Heart left ventricle (tissue), 16 donors: ENCODE measurements at regions not wholly inside any gene's neighbourhood (a gene's known extent, or its start where the extent isn't known, plus 50 kb on each side); places are given as distances from the start of the nearest gene placed in this dataset.

Experiments used
- ATAC-seq, 4 donors: fragments of 200-7000 bp; cut with Tn5 transposase; one replicate each; pipeline ENCODE4 v1.9.1; 2020 to 2022; ENCODE audit warnings: moderate library complexity in 4 of 4, mild to moderate bottlenecking in 3 of 4, moderate number of reproducible peaks in 1 of 4
- DNase-seq, 5 donors: peaks; one replicate each; pipeline ENCODE4 v3.0.0-alpha.2; 2020
- H3K27ac ChIP-seq, 12 donors: fragments of 200-600 bp; sonication (generic) in 4 of 12; one replicate each; pipeline versions ENCODE4 v1.5.0 to v1.8.0; 2016 to 2022; ENCODE audit warnings: mild to moderate bottlenecking in 2 of 12
- H3K27me3 ChIP-seq, 9 donors: fragments of 200-600 bp; sonication (generic) in 2 of 9; one replicate each; pipeline versions ENCODE4 v1.5.1 to v1.8.0; 2016 to 2022; ENCODE audit warnings: mild to moderate bottlenecking in 3 of 9
- H3K36me3 ChIP-seq, 9 donors: fragments of 200-600 bp; sonication (generic) in 2 of 9; one replicate each; pipeline versions ENCODE4 v1.5.0 to v1.8.0; 2018 to 2022; ENCODE audit warnings: mild to moderate bottlenecking in 2 of 9
- H3K4me1 ChIP-seq, 12 donors: fragments of 200-600 bp; sonication (generic) in 4 of 12; one replicate each; pipeline versions ENCODE4 v1.5.0 to v1.8.0; 2016 to 2022; ENCODE audit warnings: mild to moderate bottlenecking in 3 of 12
- H3K4me3 ChIP-seq, 12 donors: fragments of 200-600 bp; sonication (generic) in 4 of 12; one replicate each; pipeline versions ENCODE4 v1.5.0 to v1.8.0; 2017 to 2022; ENCODE audit warnings: mild to moderate bottlenecking in 9 of 12, moderate library complexity in 4 of 12
- H3K9me3 ChIP-seq, 12 donors: fragments of 200-600 bp; sonication (generic) in 4 of 12; one replicate each; pipeline versions ENCODE4 v1.5.0 to v1.8.0; 2016 to 2022; ENCODE audit warnings: mild to moderate bottlenecking in 1 of 12
- CTCF ChIP-seq, 12 donors: fragments of 200-600 bp; sonication (generic) in 4 of 12; IDR thresholded peaks; one replicate each; pipeline versions ENCODE4 v1.5.0 to v1.8.0; 2018 to 2022; ENCODE audit warnings: antibody characterized with exemption in 12 of 12, mild to moderate bottlenecking in 5 of 12
- POLR2A ChIP-seq, 2 donors: fragments of 450-650 bp; IDR thresholded peaks; one replicate each; pipeline ENCODE4 v1.6.1; 2017; ENCODE audit warnings: antibody characterized with exemption in 2 of 2, mild to moderate bottlenecking in 2 of 2, moderate library complexity in 2 of 2
- WGBS, 4 donors: extraction: QIAGEN DNeasy Blood & Tissue Kit in 2 of 4; methylation state at CpG; one replicate each; pipeline versions ENCODE4 v1.1.5 to v1.1.7; 2013 to 2018; 5-methylcytosine and 5-hydroxymethylcytosine counted together
- intact Hi-C, 10 donors: fragments of 100-400 bp; cut with DNase I; formaldehyde crosslinking; loops; one replicate each; pipeline versions ENCODE4 v1.11.1 to v1.14.2; 2022
- donor health status: ischemic (EF 13 %, LVEDD 7.1; RV severe dilation, severe dysfunction).
- donor health status: healthy with polysubstance abuse.
- donor health status: DM: no; HTN: yes; CAD: no.
- donor health status: DM: no; HTN: no; CAD: no.
- donor health status: ischemic (EF 25% LVEDD 6.9; RV normal size, moderate dysfunction).
- donor health status: ischemic (EF 25% LVEDD 5.7; RV mildly dilated, moderate dysfunction).
- donor health status: healthy.
- donor health status: DM: yes; HTN: yes; CAD: no.
- donor health status: ischemic (EF 35%, LVEDD 5.7; RV mildly dilated, moderate dysfunction).
- donor health status: nonischemic (EF 11% LVEDD 7.7; RV severe dilation, severe dysfunction).
- donor health status: DM: yes; HTN: yes; CAD: no.
- donor health status: PGD.
- donor health status: ischemic (EF 29% LVEDD 5.4; RV normal size, mild dysfunction).
- donor health status: nonischemic (EF 23%, LVEDD 6.1; RV moderate dilation, normal function).

- intact Hi-C loops: no loop called here
- no peaks in the 10 kb centered on the region for H3K27me3 ChIP-seq
- TF ChIP-seq CTCF (IDR thresholded peaks at IDR 0.05) (no peak), POLR2A (IDR thresholded peaks at IDR 0.05) (no peak)
- H3K27ac ChIP-seq: no peak overlapping the region
- H3K4me3 ChIP-seq: no peak overlapping the region
- H3K9me3 ChIP-seq: peaks cover 0 to 22% (median 0%) of the 10 kb centered on the region in 12 donors
- no peak for ATAC-seq
- no peaks in the 10 kb centered on the region for H3K36me3 ChIP-seq
- H3K4me1 ChIP-seq: no peaks in the 10 kb centered on the region
- no peak for DNase-seq
These were observed 498.7 kb downstream of the TENT5A start for GRCh38 chr6:81253821-81254220.

GRCh38 chr6:81252231-81252630 lies 500.2 kb downstream of the TENT5A start:
- Histone ChIP-seq H3K9me3 (peaks cover 0 to 19% (median 0%) of the 10 kb centered on the region in 12 donors), H3K4me1 (no peaks in the 10 kb centered on the region), H3K27me3 (no peaks in the 10 kb centered on the region), H3K4me3 (no peak overlapping the region), H3K36me3 (no peaks in the 10 kb centered on the region), H3K27ac (no peak overlapping the region)
- no peak for TF ChIP-seq POLR2A (IDR thresholded peaks at IDR 0.05)
- WGBS, 4 donors: 81 to 87% (median 84%) methylated on average over 4 of the region's 4 CpGs
- DNase-seq (no peak), ATAC-seq (no peak)
- intact Hi-C loops: no loop called here

- Histone ChIP-seq H3K27ac (no peak overlapping the region), H3K9me3 (peaks cover 0 to 20% (median 4%) of the 10 kb centered on the region in 12 donors), H3K36me3 (no peaks in the 10 kb centered on the region), H3K27me3 (no peaks in the 10 kb centered on the region), H3K4me1 (no peaks in the 10 kb centered on the region), H3K4me3 (no peak overlapping the region)
- WGBS, 4 donors: 71 to 80% (median 78%) methylated on average over 2 of the region's 2 CpGs
- no peak for TF ChIP-seq CTCF (IDR thresholded peaks at IDR 0.05)
- no peak for TF ChIP-seq POLR2A (IDR thresholded peaks at IDR 0.05)
- DNase-seq (no peak), ATAC-seq (no peak)
- intact Hi-C loops: loop anchor here in 3 of 10 donors (10.0 kb wide), 3 partner anchors 209 to 929 kb away; partner anchors contain the start of gene TENT5A (in 1 of the 3)
These were observed 506.3 kb downstream of the TENT5A start for GRCh38 chr6:81246200-81246599.

- no peaks in the 10 kb centered on the region for H3K36me3 ChIP-seq
These were observed 509.9 kb downstream of the TENT5A start for GRCh38 chr6:81242624-81243023.

More at GRCh38 chr6:81242624-81243023, 509.9 kb downstream of the TENT5A start:
- ATAC-seq: no peak
- WGBS, 4 donors: 85 to 93% (median 85%) methylated on average over 1 of the region's 1 CpG
- Histone ChIP-seq H3K27ac (no peak overlapping the region), H3K4me3 (no peak overlapping the region), H3K27me3 (no peaks in the 10 kb centered on the region), H3K4me1 (no peaks in the 10 kb centered on the region), H3K9me3 (peaks cover 0 to 17% (median 4%) of the 10 kb centered on the region in 12 donors)
- DNase-seq: no peak
- no peak for TF ChIP-seq CTCF (IDR thresholded peaks at IDR 0.05)
- TF ChIP-seq POLR2A (IDR thresholded peaks at IDR 0.05): no peak
- intact Hi-C loops: loop anchor here in 8 of 10 donors (5.0 to 10.0 kb wide), 4 partner anchors 212 to 932 kb away; partner anchors contain the start of gene TENT5A (in 7 of the 8)
